AG04450 (cell line): ENCODE measurements at regions not wholly inside any gene's neighbourhood (a gene's known extent, or its start where the extent isn't known, plus 50 kb on each side); places are given as distances from the start of the nearest gene placed in this dataset.

ENCODE experiments used
- CTCF ChIA-PET: fragments of 300-600, 350-600 bp; formaldehyde crosslinking; extraction: SDS; loops from one replicate; lab custom pipeline; 2022; ENCODE audit warnings: antibody characterized with exemption, inconsistent platforms; lab: Charles Lee
- POLR2A ChIA-PET: fragments of 350-600 bp; formaldehyde crosslinking; extraction: SDS; loops from one replicate; lab custom pipeline; 2021; ENCODE audit warnings: antibody characterized with exemption, inconsistent platforms; lab: Yijun Ruan, JAX
- DNase-seq: peaks from one replicate; pipeline ENCODE4 v3.0.0-alpha.2; 2011; ENCODE audit warnings: low read depth, low spot score
- H3K27ac ChIP-seq: one replicate; pipeline ENCODE4 v1.5.1; 2012; ENCODE audit warnings: low read depth, low read length, control low read depth
- H3K27me3 ChIP-seq: one replicate; pipeline ENCODE4 v1.6.0; 2012; ENCODE audit warnings: low read length; ENCODE audit not compliant: control insufficient read depth, insufficient read depth
- H3K4me3 ChIP-seq: 2 replicates; pipeline ENCODE4 v1.5.1; 2011; ENCODE audit warnings: mild to moderate bottlenecking, low read depth, low read length, control low read depth
- H3K9me3 ChIP-seq: 2 replicates; pipeline ENCODE4 v1.5.1; 2012; ENCODE audit warnings: low read length; ENCODE audit not compliant: control insufficient read depth, insufficient read depth
- CTCF ChIP-seq: IDR thresholded peaks from 2 replicates; pipeline ENCODE4 v1.5.1; 2011; ENCODE audit warnings: low read depth, low read length, control low read depth, inconsistent platforms

GRCh38 chr5:67297376-67297775 is 100.8 kb upstream of the CD180 start:
- Histone ChIP-seq H3K27me3 (no peaks in the 10 kb centered on the region), H3K4me3 (no peak overlapping the region), H3K27ac (no peak overlapping the region), H3K9me3 (no peaks in the 10 kb centered on the region)
- DNase-seq: no peak
- ChIA-PET POLR2A (no interaction called here), CTCF (no interaction called here)
- no peak for TF ChIP-seq CTCF

- H3K9me3 ChIP-seq: no peaks in the 10 kb centered on the region
- no peak overlapping the region for H3K4me3 ChIP-seq
- no peak for DNase-seq
- TF ChIP-seq CTCF: no peak
- CTCF ChIA-PET: interaction anchor here (1.1 kb wide), 1 partner anchor 48 kb away, joined by 5 read pairs; no protein-coding TSS in a partner anchor
- no peaks in the 10 kb centered on the region for H3K27me3 ChIP-seq
- no peak overlapping the region for H3K27ac ChIP-seq
- POLR2A ChIA-PET: no interaction called here
Measured at GRCh38 chr5:67294266-67294938, 97.8 kb upstream of the CD180 start.

GRCh38 chr5:67293226-67293625 is 96.6 kb upstream of the CD180 start:
- CTCF ChIA-PET: interaction anchor here (0.6 to 1.4 kb wide), 3 partner anchors 10 to 1792 kb away, joined by 3 to 4 read pairs (median 3); no protein-coding TSS in a partner anchor
- POLR2A ChIA-PET: no interaction called here
- TF ChIP-seq CTCF: no peak
- no peaks in the 10 kb centered on the region for H3K27me3 ChIP-seq
- H3K27ac ChIP-seq: no peak overlapping the region
- no peaks in the 10 kb centered on the region for H3K9me3 ChIP-seq
- H3K4me3 ChIP-seq: no peak overlapping the region
- no peak for DNase-seq

- TF ChIP-seq CTCF: no peak
- ChIA-PET CTCF (interaction anchor here (0.5 to 1.4 kb wide), 4 partner anchors 11 to 1793 kb away, joined by 3 to 4 read pairs (median 3); no protein-coding TSS in a partner anchor), POLR2A (interaction anchor here (2.2 kb wide), 1 partner anchor 24 kb away, joined by 5 read pairs; no protein-coding TSS in a partner anchor)
- Histone ChIP-seq H3K9me3 (no peaks in the 10 kb centered on the region), H3K27ac (no peak overlapping the region), H3K27me3 (no peaks in the 10 kb centered on the region), H3K4me3 (no peak overlapping the region)
- no peak for DNase-seq
Measured at GRCh38 chr5:67292201-67292940, 95.8 kb upstream of the CD180 start.

GRCh38 chr5:67291671-67292070 is 95.1 kb upstream of the CD180 start:
- Histone ChIP-seq H3K4me3 (no peak overlapping the region), H3K27ac (no peak overlapping the region), H3K27me3 (no peaks in the 10 kb centered on the region), H3K9me3 (no peaks in the 10 kb centered on the region)
- CTCF ChIA-PET: interaction anchor here (1.1 to 1.4 kb wide), 2 partner anchors 12 to 45 kb away, joined by 4 read pairs; no protein-coding TSS in a partner anchor
- DNase-seq: no peak
- no peak for TF ChIP-seq CTCF
- POLR2A ChIA-PET: interaction anchor here (2.2 kb wide), 1 partner anchor 23 kb away, joined by 5 read pairs; no protein-coding TSS in a partner anchor
